KMS-11 (cell line): ENCODE measurements at regions not wholly inside any gene's neighbourhood (a gene's known extent, or its start where the extent isn't known, plus 50 kb on each side); places are given as distances from the start of the nearest gene placed in this dataset.

Experiments used
- H2AFZ ChIP-seq: fragments of 200-600 bp; sonication (generic); 2 replicates; pipeline ENCODE4 v1.6.1; 2016; ENCODE audit warnings: antibody characterized with exemption, mixed run types, low read depth
- H3K27ac ChIP-seq: fragments of 200-600 bp; sonication (generic); 2 replicates; pipeline ENCODE4 v1.6.1; 2016; ENCODE audit warnings: mild to moderate bottlenecking, mixed run types
- H3K27me3 ChIP-seq: fragments of 200-600 bp; sonication (generic); 2 replicates; pipeline ENCODE4 v1.6.1; 2017; ENCODE audit warnings: mild to moderate bottlenecking, low read depth, mixed run types, moderate library complexity; ENCODE audit not compliant: insufficient read depth
- H3K36me3 ChIP-seq: fragments of 200-600 bp; sonication (generic); 2 replicates; pipeline ENCODE4 v1.6.1; 2017; ENCODE audit warnings: mild to moderate bottlenecking, mixed run types; ENCODE audit not compliant: insufficient read depth
- H3K4me1 ChIP-seq: fragments of 200-600 bp; sonication (generic); 2 replicates; pipeline ENCODE4 v1.6.1; 2016; ENCODE audit warnings: mild to moderate bottlenecking, low read depth, mixed run types; ENCODE audit not compliant: poor library complexity, severe bottlenecking
- H3K4me2 ChIP-seq: fragments of 200-600 bp; sonication (generic); 2 replicates; pipeline ENCODE4 v1.7.0; 2016; ENCODE audit warnings: mild to moderate bottlenecking, mixed run types
- H3K4me3 ChIP-seq: fragments of 200-600 bp; sonication (generic); IDR thresholded peaks from 2 replicates; pipeline ENCODE4 v1.6.1; 2017; ENCODE audit warnings: low read depth, low read length, mixed read lengths; ENCODE audit not compliant: insufficient read depth
- H3K79me2 ChIP-seq: fragments of 200-600 bp; sonication (generic); 2 replicates; pipeline ENCODE4 v1.6.1; 2016; ENCODE audit warnings: low read depth, mixed run types; ENCODE audit not compliant: insufficient read depth
- H3K9ac ChIP-seq: fragments of 200-600 bp; sonication (generic); 2 replicates; pipeline ENCODE4 v1.6.1; 2016; ENCODE audit warnings: mild to moderate bottlenecking, mixed run types
- H4K20me1 ChIP-seq: fragments of 200-600 bp; sonication (generic); 2 replicates; pipeline ENCODE4 v1.6.1; 2016; ENCODE audit warnings: mild to moderate bottlenecking, mixed run types; ENCODE audit not compliant: insufficient read depth
- CTCF ChIP-seq: fragments of 200-600 bp; sonication (generic); conservative IDR thresholded peaks from 2 replicates; pipeline ENCODE4 v1.6.1; 2017; ENCODE audit warnings: low read depth, mild to moderate bottlenecking, antibody characterized with exemption, low read length, moderate library complexity, mixed read lengths

GRCh38 chr18:5771343-5771742 lies 124.0 kb downstream of the TMEM200C start:
- no peaks in the 10 kb centered on the region for H3K4me1 ChIP-seq
- no peaks in the 10 kb centered on the region for H3K79me2 ChIP-seq
- TF ChIP-seq CTCF, result no peak
- no peak overlapping the region for H3K9ac ChIP-seq
- no peaks in the 10 kb centered on the region for H3K36me3 ChIP-seq
- H3K27me3 ChIP-seq, result no peaks in the 10 kb centered on the region
- no peak overlapping the region for H2AFZ ChIP-seq
- no peak overlapping the region for H3K4me2 ChIP-seq
- no peaks in the 10 kb centered on the region for H4K20me1 ChIP-seq
- no peak overlapping the region for H3K4me3 ChIP-seq
- no peak overlapping the region for H3K27ac ChIP-seq

- Histone ChIP-seq H4K20me1 (no peaks in the 10 kb centered on the region), H3K36me3 (no peaks in the 10 kb centered on the region), H3K4me3 (no peak overlapping the region), H3K27ac (no peak overlapping the region), H3K4me2 (no peak overlapping the region), H3K27me3 (no peaks in the 10 kb centered on the region), H3K79me2 (no peaks in the 10 kb centered on the region), H3K4me1 (no peaks in the 10 kb centered on the region), H3K9ac (no peak overlapping the region), H2AFZ (no peak overlapping the region)
- TF ChIP-seq CTCF, result no peak
Measured at GRCh38 chr18:5770176-5770575, 125.1 kb downstream of the TMEM200C start.

- Histone ChIP-seq H4K20me1 (no peaks in the 10 kb centered on the region), H3K79me2 (no peaks in the 10 kb centered on the region), H3K9ac (no peak overlapping the region), H3K27me3 (no peaks in the 10 kb centered on the region), H3K4me3 (no peak overlapping the region), H3K36me3 (no peaks in the 10 kb centered on the region), H3K4me2 (no peak overlapping the region), H3K4me1 (no peaks in the 10 kb centered on the region), H2AFZ (no peak overlapping the region), H3K27ac (no peak overlapping the region)
- TF ChIP-seq CTCF, result no peak
Measured at GRCh38 chr18:5768454-5768853, 126.9 kb downstream of the TMEM200C start.

- Histone ChIP-seq H3K79me2 (no peaks in the 10 kb centered on the region), H3K4me3 (no peak overlapping the region), H3K4me2 (no peak overlapping the region), H4K20me1 (no peaks in the 10 kb centered on the region), H3K4me1 (no peaks in the 10 kb centered on the region), H2AFZ (no peak overlapping the region), H3K36me3 (no peaks in the 10 kb centered on the region), H3K9ac (no peak overlapping the region), H3K27ac (no peak overlapping the region), H3K27me3 (no peaks in the 10 kb centered on the region)
- no peak for TF ChIP-seq CTCF
Measured at GRCh38 chr18:5759194-5759593, 136.1 kb downstream of the TMEM200C start.

- H3K9ac ChIP-seq, result no peak overlapping the region
Measured at GRCh38 chr18:5756823-5757222, 138.5 kb downstream of the TMEM200C start.

More at GRCh38 chr18:5756823-5757222, 138.5 kb downstream of the TMEM200C start:
- no peak for TF ChIP-seq CTCF
- H4K20me1 ChIP-seq, result no peaks in the 10 kb centered on the region
- H3K4me1 ChIP-seq, result no peaks in the 10 kb centered on the region
- H3K79me2 ChIP-seq, result no peaks in the 10 kb centered on the region
- no peak overlapping the region for H2AFZ ChIP-seq
- H3K4me2 ChIP-seq, result no peak overlapping the region
- no peak overlapping the region for H3K27ac ChIP-seq
- H3K27me3 ChIP-seq, result no peaks in the 10 kb centered on the region
- H3K4me3 ChIP-seq, result no peak overlapping the region
- H3K36me3 ChIP-seq, result no peaks in the 10 kb centered on the region
